ENCODE measurements at regions not wholly inside any gene's neighbourhood (a gene's known extent, or its start where the extent isn't known, plus 50 kb on each side); places are given as distances from the start of the nearest gene placed in this dataset.
"Not testable (repeated sequence)": the region's sequence is repeated elsewhere in the genome, so short reads cannot be mapped to it uniquely, and the experiment has no call there.

DNA sequence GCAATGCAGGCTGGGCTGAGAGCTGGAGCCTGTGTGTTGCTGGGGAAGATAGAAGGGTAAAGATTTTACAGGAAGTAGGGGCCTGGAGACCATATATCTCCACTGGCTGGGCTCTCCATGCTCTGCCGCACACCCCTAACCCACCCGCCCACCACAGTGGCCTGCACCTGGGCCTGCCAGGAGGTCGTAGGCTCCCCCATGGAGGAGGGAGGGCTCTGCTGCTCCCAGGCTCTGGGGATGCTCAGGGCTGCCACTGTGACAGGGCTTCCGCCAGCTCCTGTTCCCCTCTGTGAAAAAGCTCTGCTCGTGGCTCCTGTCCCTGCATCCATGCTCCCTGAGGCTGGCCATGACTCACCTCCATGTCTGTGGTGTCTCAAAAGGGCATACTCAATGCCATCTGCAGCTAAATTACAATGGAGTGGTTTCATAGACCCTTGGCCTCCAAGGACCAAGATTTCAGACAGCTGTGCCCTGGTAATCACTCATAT lies 106.0 kb downstream of the CXCL12 start:
- DNase-seq (ENCODE audit: low read depth in 3 of 3), result no peak

DNA sequence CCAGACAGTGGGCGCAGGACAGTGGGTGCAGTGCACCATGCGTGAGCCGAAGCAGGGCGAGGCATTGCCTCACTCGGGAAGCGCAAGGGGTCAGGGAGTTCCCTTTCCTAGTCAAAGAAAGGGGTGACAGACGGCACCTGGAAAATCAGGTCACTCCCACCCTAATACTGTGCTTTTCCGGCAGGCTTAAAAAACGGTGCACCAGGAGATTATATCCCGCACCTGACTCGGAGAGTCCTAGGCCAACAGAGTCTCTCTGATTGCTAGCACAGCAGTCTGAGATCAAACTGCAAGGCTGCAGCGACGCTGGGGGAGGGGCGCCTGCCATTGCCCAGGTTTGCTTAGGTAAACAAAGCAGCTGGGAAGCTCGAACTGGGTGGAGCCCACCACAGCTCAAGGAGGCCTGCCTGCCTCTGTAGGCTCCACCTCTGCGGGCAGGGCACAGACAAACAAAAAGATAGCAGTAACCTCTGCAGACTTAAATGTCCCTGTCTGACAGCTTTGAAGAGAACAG lies 116.4 kb downstream of the CXCL12 start:
- DNase-seq (ENCODE audit: low read depth in 3 of 3), result not testable (repeated sequence)

DNA sequence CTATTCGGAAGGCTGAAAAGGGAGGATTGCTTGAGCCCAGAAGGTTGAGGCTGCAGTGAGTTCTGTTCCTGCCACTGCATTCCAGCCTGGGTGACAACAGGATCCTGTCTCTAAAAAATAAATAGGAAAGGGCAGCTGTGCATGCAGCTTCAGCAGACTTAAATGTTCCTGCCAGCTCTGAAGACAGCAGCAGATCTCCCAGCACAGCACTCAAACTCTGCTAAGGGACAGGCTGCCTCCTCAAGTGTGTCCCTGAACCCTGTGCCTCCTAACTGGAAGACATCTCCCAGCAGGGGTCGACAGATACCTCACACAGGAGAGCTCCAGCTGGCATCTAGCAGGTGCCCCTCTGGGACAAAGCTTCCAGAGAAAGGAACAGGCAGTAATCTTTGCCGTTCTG lies 117.9 kb downstream of the CXCL12 start:
- no peak for DNase-seq (ENCODE audit: low read depth in 3 of 3)

DNA sequence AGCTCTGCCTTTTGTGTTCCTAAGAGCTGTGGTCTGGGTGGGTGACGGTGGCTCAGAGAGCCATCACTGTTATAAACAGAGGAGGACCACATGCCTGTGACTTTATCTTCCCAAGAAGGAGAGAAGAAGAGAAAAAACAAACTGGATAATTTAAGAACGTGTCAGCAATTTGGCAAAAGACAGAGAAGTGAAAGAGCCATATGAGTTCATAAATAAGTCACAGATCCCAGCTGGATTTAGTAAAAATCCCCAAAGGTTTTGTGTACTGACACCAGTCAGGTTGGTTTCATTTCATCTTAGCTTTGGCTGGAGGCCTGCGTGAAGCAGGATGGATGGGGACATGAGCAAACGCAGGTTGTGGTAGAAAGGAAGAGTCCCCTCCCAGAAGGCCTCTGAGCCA lies 120.7 kb downstream of the CXCL12 start:
- DNase-seq (ENCODE audit: low read depth in 3 of 3), result no peak

DNA sequence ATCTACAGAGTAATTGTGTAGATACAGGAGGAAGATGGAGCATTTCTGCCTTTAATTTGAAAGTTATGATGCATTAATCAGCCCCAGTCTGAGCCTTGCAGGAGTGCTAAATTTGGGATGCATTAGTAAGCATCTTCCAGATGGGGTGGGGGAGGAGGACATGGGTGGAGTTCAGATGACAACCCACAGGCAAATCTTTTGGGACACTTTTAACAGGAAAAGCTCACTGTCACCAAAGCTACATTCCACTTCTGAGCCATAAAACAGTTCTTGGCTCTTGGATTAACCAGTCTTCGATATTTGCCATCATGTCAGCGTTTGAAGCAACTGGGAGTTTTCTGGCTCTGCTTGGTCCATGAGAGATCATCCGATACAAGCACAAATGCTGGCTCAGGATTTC lies 121.1 kb downstream of the CXCL12 start:
- no peak for DNase-seq (ENCODE audit: low read depth in 3 of 3)

DNA sequence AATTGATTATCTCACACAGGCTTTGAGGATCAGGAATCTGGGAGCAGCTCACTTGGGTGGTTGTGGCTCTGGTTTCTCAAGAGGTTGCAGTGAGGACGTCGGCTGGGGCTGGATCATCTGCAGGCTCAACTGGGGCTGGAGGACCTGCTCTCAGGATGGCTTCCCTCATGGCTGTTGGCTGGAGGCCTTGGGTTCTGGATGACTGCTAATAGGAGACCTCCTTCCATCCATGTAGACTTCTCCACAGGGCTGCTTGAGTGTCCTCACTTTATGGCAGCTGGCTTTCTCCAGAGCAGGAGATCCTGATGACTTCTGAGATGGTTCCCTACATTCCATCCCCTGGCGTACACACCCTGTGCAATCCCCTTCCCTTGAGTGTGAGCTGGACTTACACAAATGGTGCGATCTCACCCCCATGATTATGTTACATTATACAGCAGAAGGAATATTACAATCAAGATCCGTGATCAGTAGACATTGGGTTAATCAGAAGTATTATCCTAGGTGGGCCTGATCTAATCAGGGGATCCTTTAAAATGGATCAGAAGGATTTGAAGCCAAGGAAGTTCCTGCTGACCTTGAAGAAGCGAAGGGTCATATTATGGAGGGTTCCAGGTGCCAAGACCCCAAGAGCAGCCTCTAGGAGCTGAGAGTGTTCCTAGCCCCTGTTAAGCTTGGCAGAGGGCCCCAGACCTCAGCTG lies 122.2 kb downstream of the CXCL12 start:
- no peak for DNase-seq (ENCODE audit: low read depth in 3 of 3)

DNA sequence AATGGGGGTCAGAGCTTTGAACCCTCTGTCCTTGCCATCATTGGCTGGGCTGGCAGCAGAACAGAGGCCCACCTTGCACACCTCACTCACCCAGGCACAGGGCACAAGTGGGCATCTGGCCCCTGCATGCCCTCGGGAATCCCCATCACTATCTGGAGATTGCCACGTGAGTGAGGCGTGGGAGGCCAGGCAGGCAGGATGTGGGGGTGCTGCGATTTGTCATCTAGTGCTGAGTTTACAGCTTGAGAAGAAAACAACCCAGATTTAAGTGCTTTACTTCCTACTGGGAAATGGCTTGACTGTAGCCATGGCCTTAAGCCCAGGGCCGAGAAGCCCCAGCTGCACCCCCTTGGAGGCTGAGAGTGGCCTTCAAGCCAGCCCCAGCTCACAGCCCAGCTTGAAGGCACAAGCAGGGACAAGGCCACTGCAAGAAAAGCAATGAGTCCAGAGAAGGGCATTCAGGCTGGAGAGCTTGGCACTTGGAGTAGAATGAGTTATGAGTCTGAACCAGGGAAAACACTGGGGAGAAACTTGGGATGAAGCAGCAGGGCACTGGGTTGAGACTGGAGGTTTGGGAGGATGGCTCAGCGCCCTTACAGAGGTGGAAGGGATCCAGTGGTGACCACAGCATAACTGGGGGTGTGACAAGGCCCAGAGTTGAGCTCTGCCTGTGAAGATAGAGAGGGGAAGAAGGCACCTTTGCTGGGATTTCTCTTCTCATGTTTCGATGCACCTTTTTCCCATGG lies 123.0 kb downstream of the CXCL12 start:
- DNase-seq (ENCODE audit: low read depth in 3 of 3), result no peak

DNA sequence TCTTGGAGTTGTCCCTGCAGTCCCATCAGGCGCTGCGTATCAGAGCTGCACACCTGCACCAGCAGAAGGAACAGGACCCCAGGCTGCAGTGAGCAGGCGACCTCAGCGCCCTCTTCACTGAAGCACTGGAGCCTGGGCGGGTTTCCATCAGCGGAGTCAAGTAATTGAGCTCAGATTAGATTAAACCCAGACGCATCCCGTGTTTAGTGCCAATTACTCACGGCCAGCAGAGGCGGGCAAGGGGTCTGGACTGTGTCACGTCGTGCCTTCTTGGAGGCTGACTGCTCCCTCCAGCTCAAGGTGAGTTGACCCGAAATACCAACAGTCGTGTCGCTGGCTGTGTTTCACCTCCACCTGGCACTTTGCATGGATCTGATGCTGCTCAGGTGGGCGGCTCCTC lies 123.6 kb downstream of the CXCL12 start:
- no peak for DNase-seq (ENCODE audit: low read depth in 3 of 3)

DNA sequence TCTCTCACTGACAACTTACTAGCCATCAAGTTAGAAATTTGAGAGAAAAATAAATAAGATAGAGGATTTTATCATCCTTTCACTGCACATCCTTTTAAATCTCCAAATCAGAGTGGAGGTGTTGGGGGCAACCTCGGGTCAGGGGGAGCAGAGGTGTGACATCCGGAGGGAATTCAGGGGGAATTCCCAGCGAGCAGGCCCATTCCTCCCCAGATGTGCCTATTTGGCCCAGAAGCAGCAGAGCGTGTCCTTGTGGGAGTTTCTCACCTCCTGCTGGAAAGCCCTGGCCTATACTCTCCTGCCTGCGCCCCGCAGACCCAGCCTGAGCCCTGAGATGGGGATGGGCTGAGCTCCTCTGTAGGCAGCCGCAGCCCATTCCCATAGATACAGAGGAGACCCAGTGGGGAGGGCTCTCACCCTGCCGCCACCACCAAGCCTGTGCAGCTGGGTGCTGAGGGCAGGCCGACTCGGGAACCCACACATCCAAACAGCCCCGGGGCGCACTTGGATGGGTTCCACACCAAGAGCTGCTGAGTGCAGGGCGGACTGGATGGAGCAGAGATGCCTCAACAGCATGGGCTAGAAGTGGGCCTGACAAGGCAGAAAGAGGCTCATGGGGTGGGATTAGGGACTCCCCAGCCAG lies 124.5 kb downstream of the CXCL12 start:
- no peak for DNase-seq (ENCODE audit: low read depth in 3 of 3)

DNA sequence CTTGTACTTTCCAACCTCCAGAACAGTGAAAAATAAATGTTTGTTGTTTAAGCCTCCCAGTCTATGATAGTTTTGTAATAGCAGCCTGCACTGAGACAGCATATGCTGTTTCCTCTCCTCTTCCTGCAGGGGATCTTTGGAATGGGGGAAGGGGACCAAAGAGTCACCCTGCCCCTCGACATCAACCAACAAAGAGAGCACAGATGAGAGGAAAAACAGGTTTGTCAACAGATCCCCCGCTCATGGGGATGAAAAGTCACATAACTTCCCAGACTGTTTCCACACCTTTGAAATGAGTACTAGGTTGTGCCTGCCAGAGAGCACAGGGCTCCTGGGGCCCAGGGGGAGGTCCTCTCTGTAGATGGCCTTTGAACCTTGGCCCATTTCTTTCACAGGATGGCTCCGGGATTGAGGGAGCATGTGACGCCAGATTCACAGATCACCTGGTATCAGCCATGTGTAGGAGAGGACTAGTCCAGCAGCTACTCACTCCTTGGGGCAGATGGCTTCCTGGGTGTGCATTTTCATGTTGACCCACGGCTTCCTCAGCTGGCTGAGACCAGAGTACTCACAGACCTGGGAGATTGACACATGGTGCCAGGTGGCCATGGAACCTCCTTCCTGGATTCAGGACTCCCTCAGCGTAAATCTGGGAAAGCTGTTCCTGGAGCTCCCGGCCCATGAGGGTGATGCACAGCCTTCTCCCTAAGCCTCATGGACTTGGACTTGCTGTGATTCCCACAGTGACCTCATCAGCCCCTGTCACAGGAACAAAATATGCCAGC lies 125.6 kb downstream of the CXCL12 start:
- no peak for DNase-seq (ENCODE audit: low read depth in 3 of 3)

DNA sequence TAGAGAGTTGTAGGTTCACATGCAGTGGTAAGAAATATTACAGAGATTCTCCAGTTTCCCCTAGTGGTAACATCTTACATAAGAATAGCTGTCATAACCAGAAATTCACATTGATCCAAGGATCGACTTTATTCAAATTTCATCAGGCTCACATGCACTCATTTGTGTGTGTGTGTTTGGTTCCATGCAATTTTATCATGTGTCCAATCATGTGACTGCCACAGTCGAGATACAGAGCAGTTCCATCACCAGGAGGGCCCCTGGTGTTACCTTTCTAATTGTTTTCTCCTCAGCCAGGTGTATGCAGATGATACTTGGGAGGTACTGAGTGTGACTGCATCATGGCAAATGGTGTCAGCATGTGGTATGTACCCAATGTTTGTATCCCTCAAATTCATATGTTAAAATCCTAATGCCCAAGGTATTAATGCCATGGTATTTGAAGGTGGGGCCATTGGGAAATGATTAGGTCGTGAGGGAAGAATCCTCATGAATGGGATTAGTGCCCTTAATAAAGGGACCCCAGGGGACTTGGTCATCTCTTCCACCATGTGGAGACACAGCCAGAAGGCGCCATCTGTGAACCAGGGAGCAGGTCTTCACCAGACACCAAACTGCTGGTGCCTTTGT lies 126.3 kb downstream of the CXCL12 start:
- no peak for DNase-seq (ENCODE audit: low read depth in 3 of 3)

DNA sequence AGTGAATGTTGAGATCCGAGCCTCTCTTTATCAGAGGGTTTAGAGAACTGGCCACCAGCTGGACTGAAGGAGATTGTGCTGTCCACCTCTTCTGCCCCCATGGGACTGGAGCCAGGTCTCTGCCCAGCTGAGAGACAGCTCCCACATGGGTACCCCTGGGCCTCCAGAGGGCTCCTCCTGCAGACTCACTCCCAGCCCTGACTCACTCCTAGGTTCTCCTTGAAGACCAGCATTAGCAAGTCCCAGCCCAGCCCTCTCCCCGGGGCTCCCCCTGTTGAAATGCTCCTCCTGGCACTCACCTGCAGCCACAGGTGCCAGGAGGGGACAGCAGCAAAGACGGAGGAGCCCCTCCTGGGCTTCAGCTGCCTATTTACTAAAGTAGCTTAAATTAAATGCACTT lies 126.9 kb downstream of the CXCL12 start:
- no peak for DNase-seq (ENCODE audit: low read depth in 3 of 3)

DNA sequence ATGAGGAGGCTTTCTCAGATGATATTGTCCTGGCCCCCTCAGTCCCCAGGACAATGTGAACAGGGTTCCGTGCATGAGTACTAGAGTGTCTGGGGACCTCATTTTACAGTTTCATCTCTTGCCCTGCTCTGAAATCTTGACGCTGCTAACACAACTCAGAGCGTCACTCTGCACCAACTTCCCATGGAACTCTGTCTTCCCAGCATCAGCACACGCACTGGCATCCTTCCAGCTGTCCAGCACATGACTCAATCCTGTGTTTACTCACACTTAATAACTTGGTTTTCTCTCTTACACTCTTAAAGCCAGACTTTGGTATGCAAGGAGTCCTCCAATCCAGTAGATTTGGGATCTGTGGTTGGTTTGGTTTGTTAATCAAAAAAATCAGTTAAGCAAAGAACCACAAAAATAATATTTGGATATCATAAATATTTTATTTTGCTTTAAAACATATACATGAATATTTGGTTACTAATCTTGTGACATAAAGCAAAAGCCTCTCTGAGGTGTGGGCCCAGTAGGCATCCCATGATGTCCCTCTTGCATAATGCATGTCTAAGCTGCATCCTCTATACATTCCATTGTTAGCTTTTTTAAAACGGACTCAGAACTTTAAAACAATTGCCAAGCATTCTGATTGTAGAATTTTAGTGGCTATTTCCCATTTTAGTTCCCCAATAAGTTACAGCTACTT lies 131.0 kb downstream of the CXCL12 start:
- DNase-seq (ENCODE audit: low read depth in 3 of 3), result no peak

DNA sequence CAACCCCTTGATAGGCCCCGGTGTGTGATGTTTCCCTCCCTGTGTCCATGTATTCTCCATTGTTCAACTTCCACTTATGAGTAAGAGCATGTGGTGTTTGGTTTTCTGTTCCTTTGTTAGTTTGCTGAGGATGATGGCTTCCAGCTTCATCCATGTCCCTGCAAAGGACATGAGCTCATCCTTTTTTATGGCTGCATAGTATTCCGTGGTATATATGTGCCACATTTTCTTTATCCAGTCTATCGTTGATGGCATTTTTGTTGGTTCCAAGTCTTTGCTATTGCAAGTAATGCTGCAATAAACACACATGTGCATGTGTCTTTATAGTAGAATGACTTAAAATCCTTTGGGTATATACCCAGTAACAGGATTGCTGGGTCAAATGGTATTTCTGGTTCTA lies 132.3 kb downstream of the CXCL12 start:
- DNase-seq (ENCODE audit: low read depth in 3 of 3), result not testable (repeated sequence)

DNA sequence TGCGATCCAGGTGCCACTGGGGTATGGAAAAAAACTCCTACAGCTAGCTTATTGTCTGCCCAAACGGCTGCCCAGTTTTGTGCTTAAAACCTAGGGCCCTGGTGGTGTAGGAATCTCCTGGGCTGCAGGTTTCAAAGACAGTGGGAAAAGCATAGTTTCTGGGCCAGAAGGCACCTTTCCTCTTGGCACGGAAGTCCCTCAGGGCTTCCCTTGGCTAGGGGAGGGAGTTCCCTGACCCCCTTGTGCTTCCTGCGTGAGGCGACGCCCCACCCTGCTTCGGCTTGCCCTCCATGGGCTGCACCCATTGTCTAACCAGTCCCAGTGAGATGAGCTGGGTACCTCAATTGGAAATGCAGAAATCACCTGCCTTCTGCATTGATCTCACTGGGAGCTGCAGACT lies 135.0 kb downstream of the CXCL12 start:
- not testable (repeated sequence) for DNase-seq (ENCODE audit: low read depth in 3 of 3)

DNA sequence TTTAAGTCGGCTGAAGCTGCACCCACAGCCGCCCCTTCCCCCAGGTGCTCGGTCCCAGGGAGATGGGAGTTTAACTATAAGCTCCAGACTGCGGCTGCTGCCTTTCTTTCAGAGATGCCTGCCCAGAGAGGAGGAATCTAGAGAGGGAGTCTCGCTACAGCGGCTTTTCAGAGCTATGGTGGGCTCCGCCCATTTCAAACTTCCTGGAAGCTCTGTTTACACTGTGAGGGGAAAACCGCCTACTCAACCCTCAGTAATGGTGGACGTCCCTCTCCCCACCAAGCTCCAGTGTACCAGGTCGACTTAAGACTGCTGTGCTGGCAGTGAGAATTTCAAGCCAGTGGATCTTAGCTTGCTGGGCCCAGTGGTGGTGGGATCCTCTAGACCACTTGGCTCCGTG lies 135.4 kb downstream of the CXCL12 start:
- DNase-seq (ENCODE audit: low read depth in 3 of 3), result no peak

DNA sequence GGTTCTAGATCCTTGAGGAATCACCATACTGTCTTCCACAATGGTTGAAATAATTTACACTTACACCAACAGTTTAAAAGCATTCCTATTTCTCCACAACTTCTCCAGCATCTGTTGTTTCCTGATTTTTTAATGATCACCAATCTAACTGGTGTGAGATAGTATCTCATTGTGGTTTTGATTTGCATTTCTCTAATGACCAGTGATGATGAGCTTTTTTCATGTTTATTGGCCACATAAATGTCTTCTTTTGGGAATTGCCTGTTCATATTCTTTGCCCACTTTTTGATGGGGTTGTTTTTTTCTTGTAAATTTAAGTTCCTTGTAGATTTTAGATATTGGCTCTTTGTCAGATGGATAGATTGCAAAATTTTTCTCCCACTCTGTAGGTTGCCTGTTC lies 138.2 kb downstream of the CXCL12 start:
- not testable (repeated sequence) for DNase-seq (ENCODE audit: low read depth in 3 of 3)

DNA sequence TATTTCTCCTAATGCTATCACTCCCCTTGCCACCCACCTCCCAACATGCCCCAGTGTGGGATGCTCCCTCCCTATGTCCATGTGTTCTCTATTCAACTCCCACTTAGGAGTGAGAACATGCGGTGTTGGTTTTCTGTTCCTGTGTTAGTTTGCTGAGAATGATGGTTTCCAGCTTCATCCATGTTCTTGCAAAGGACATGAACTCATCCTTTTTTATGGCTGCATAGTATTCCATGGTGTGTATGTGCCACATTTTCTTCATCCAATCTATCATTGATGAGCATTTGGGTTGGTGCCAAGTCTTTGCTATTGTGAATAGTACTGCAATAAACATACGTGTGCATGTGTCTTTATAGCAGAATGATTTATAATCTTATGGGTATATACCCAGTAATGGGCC lies 138.6 kb downstream of the CXCL12 start:
- not testable (repeated sequence) for DNase-seq (ENCODE audit: low read depth in 3 of 3)

DNA sequence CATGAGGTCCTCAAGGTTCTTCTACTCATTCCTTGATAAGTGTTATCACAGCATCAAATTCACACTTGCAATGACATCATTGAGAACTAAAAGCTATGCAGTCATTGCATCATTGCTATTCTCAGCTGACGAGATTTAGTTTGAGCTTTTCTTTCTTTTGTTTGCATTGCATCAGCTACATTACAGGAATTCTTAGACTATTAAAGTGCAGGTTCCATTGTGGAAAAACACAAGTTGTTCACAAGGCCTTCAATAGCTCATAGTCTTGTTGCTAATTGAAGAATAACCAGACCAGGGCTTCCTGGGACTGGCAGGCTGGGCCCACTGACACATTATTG lies 139.3 kb downstream of the CXCL12 start:
- no peak for DNase-seq (ENCODE audit: low read depth in 3 of 3)

DNA sequence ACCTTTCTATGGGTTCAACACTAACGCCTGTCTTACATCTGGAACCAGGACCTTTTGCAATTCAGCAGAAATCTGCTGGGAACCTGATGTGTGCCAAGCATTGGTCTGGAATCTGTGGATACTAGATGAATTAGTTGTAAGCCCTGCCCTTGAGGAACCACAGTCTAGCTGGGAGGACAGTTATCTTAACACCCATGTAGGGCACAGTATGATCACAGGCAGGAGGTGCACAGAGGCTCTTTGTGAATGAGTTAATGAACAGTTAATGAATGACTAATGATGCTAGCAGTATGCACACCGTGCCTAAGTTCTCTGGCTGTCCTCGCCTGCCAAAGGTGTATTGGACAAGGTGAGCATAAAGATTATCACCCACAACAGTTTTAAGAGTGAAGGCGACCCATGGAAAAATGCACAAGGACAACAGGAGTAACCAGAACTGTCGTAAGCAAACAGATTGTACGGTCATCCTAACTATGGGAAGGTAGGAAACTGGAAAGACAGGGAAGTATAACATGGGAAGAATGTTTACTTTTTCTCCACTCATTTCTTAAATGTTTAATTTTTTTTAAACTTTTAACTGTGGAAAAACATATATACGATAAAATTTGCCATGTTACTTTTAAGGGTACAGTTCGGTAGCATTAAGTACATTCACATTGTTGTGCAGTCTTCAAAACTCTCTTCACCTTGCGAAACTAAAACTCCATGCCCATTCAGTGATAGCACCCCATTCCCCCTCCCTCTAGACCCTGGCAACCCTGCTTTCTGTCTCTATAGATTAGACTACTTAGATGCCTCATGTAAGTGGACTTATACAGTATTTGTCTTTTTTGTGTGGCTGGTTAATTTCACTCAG lies 139.9 kb downstream of the CXCL12 start:
- DNase-seq (ENCODE audit: low read depth in 3 of 3), result no peak

Data from stimulated activated CD4-positive, alpha-beta T cell treated with anti-CD3 and anti-CD28 coated beads, TNF-alpha, amount 100 ng/mL, for 4 hours (primary cell).